ENCODE measurements at regions not wholly inside any gene's neighbourhood (a gene's known extent, or its start where the extent isn't known, plus 50 kb on each side); places are given as distances from the start of the nearest gene placed in this dataset.

GRCh38 chr1:238323490-238323889 lies 432.8 kb upstream of the ZP4 start:
- no peak for TF ChIP-seq CTCF (IDR thresholded peaks at IDR 0.05)
- no peak for TF ChIP-seq POLR2AphosphoS5 (IDR thresholded peaks at IDR 0.05)
- TF ChIP-seq POLR2A (IDR thresholded peaks at IDR 0.05) = no peak
- TF ChIP-seq EP300 (IDR thresholded peaks at IDR 0.05) = no peak

Measured in upper lobe of left lung (tissue), 4 donors.